Kidney (tissue), 13 donors: ENCODE measurements at regions not wholly inside any gene's neighbourhood (a gene's known extent, or its start where the extent isn't known, plus 50 kb on each side); places are given as distances from the start of the nearest gene placed in this dataset.

Source experiments
- DNase-seq, 5 donors: peaks; one replicate each; pipeline ENCODE4 v3.0.0-alpha.2; 2013 to 2020
- FAIRE-seq: peaks from 2 replicates; lab custom pipeline; 2012; peaks lifted over from hg19 to GRCh38; lab: Jason Lieb, UNC
- H3K27ac ChIP-seq, 2 donors: one replicate each; pipeline ENCODE4 v1.7.0; 2013; ENCODE audit warnings: low read depth in 2 of 2, low read length in 2 of 2, inconsistent platforms in 1 of 2
- H3K27me3 ChIP-seq: one replicate; pipeline ENCODE4 v1.7.1; 2013; ENCODE audit warnings: low read length, inconsistent platforms; ENCODE audit not compliant: control insufficient read depth, insufficient read depth
- H3K36me3 ChIP-seq, 3 donors: one replicate each; pipeline versions ENCODE4 v1.7.0 to v1.7.1; 2013; ENCODE audit warnings: low read length in 3 of 3, control low read depth in 1 of 3, inconsistent platforms in 1 of 3; ENCODE audit not compliant: insufficient read depth in 3 of 3, control insufficient read depth in 2 of 3
- H3K4me1 ChIP-seq, 3 donors: one replicate each; pipeline versions ENCODE4 v1.7.0 to v1.7.1; 2013; ENCODE audit warnings: low read length in 3 of 3, inconsistent platforms in 1 of 3, low read depth in 1 of 3; ENCODE audit not compliant: control insufficient read depth in 2 of 3, insufficient read depth in 2 of 3
- H3K4me3 ChIP-seq, 3 donors: one replicate each; pipeline versions ENCODE4 v1.7.0 to v1.8.1; 2013; ENCODE audit warnings: low read length in 3 of 3, control low read depth in 1 of 3, inconsistent platforms in 1 of 3
- H3K9ac ChIP-seq, 3 donors: one replicate each; pipeline versions ENCODE4 v1.7.0 to v1.7.1; 2013; ENCODE audit warnings: low read length in 3 of 3, control low read depth in 1 of 3, inconsistent platforms in 1 of 3
- H3K9me3 ChIP-seq, 3 donors: one replicate each; pipeline versions ENCODE4 v1.7.0 to v1.7.1; 2013; ENCODE audit warnings: low read length in 3 of 3, control low read depth in 1 of 3, inconsistent platforms in 1 of 3; ENCODE audit not compliant: control insufficient read depth in 2 of 3, insufficient read depth in 1 of 3
- intact Hi-C: fragments of 100-400 bp; cut with DNase I; formaldehyde crosslinking; loops from one replicate; pipeline ENCODE4 v1.11.1; 2022
- TF ChIP-seq, protein P1 (sequence below): IDR thresholded peaks from 3 replicates; pipeline ENCODE4 v1.5.1; 2012; ENCODE audit warnings: mild to moderate bottlenecking, moderate library complexity, borderline replicate concordance; ENCODE audit not compliant: insufficient read depth; ENCODE audit errors: extremely low read depth
- donor health status: control.
- donor health status: control.
- donor health status: control.
- donor health status: control.
- donor health status: control.
- donor health status: DM: yes; HTN: yes; CAD: no.
- donor health status: Normal renal cell carcinoma (clear cell type).

DNA sequence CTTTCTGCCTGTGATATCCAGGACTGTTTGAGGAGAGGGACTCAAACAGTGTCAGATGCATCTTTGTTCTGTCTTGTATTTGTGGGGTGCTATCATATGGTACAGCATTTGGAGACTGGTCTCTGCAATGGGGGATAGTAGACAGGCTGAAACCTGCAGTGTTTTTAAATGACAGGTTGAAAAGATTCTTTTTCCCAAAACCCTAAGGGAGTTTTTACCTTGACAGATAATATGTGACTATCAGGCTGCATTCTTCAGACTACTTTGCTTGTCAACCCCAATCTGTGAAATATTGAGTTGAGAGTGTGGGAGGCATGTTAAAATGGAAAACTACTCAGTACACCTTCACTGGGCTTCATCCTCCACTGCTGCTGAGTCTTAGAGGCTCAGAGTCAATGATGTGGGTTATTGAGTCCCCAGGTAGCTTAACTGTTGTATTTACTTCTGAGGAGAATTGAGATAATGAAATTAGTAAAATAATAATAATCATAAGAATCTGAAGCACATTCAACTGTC, 274.9 kb downstream of the GASK1B start:
- H3K36me3 ChIP-seq = no peaks in the 10 kb centered on the region
- H3K4me3 ChIP-seq = no peak overlapping the region
- no peaks in the 10 kb centered on the region for H3K4me1 ChIP-seq
- H3K27ac ChIP-seq = no peak overlapping the region
- TF ChIP-seq, protein P1, sequence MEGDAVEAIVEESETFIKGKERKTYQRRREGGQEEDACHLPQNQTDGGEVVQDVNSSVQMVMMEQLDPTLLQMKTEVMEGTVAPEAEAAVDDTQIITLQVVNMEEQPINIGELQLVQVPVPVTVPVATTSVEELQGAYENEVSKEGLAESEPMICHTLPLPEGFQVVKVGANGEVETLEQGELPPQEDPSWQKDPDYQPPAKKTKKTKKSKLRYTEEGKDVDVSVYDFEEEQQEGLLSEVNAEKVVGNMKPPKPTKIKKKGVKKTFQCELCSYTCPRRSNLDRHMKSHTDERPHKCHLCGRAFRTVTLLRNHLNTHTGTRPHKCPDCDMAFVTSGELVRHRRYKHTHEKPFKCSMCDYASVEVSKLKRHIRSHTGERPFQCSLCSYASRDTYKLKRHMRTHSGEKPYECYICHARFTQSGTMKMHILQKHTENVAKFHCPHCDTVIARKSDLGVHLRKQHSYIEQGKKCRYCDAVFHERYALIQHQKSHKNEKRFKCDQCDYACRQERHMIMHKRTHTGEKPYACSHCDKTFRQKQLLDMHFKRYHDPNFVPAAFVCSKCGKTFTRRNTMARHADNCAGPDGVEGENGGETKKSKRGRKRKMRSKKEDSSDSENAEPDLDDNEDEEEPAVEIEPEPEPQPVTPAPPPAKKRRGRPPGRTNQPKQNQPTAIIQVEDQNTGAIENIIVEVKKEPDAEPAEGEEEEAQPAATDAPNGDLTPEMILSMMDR = no peak
- no peaks in the 10 kb centered on the region for H3K9me3 ChIP-seq
- intact Hi-C loops = no loop called here
- no peaks in the 10 kb centered on the region for H3K27me3 ChIP-seq
- no peak for FAIRE-seq
- no peak overlapping the region for H3K9ac ChIP-seq
- no peak for DNase-seq

DNA sequence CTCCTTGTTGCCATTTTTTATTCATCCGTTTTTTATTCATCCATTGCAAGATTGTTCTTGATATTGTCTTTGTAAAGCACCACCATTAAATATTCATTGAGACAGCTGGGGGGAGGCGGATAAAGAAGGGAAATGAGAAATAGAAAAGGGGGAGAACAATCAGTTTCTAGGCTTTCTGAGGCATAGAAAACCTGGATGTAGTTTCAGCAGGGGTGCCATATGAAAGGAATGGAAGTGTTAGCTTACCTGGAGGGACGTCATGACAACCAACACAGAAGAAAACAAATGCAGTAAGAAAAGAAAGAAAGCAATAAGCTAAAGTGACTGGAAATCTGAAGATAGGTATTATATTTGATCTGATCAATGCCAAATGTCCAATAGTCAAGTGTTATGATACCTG, 276.1 kb downstream of the GASK1B start:
- FAIRE-seq (no peak), DNase-seq (no peak)
- no peaks in the 10 kb centered on the region for H3K36me3 ChIP-seq
- H3K9me3 ChIP-seq = no peaks in the 10 kb centered on the region
- no peak overlapping the region for H3K9ac ChIP-seq
- intact Hi-C loops = no loop called here
- TF ChIP-seq, protein P1 = no peak
- no peak overlapping the region for H3K27ac ChIP-seq
- no peak overlapping the region for H3K4me3 ChIP-seq
- no peaks in the 10 kb centered on the region for H3K27me3 ChIP-seq
- H3K4me1 ChIP-seq = no peaks in the 10 kb centered on the region

DNA sequence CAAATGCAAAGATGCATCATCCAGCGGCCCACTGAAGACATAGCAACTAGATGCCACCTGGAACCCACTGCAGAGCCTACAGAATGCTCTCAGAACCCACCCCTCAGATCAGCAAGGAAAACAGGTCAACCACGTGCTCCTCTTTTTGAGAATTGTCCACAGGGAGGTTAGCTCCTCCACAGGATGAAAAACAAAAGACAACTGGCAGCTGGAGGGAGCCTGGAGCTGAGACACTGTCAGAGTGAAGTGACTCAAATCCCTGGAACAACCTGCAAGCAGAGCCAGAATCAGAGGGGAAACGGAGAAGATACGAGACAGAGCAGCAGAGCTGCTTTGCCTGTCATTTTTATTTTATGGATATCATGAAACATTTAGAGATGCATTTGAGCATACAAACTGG, 277.6 kb downstream of the GASK1B start:
- no peaks in the 10 kb centered on the region for H3K9me3 ChIP-seq
- TF ChIP-seq, protein P1 = no peak
- H3K4me1 ChIP-seq = no peaks in the 10 kb centered on the region
- no peak overlapping the region for H3K4me3 ChIP-seq
- DNase-seq = no peak
- FAIRE-seq = no peak
- H3K9ac ChIP-seq = no peak overlapping the region
- no peaks in the 10 kb centered on the region for H3K27me3 ChIP-seq
- no peak overlapping the region for H3K27ac ChIP-seq
- intact Hi-C loops = no loop called here
- H3K36me3 ChIP-seq = no peaks in the 10 kb centered on the region

DNA sequence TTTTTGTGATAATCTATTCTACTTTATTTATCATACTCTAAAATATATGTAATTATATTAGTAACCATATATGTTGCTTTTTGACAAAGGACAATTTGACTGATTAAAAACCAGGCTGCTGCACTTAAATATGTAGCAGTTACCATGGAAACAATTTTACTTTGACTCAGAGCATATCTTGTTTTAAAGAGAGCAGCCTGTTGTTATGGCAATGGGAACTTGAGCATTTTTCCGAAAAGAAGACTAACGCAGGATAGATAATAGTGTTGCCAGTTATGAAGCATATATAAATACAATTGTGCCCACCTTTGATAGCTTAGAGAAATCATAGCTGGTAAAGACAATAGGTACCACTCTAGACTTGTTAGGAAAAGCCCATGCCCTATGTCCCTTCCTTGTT, 283.0 kb downstream of the GASK1B start:
- no peaks in the 10 kb centered on the region for H3K4me1 ChIP-seq
- intact Hi-C loops = no loop called here
- H3K9ac ChIP-seq = no peak overlapping the region
- no peaks in the 10 kb centered on the region for H3K9me3 ChIP-seq
- TF ChIP-seq, protein P1 = no peak
- H3K27ac ChIP-seq = no peak overlapping the region
- DNase-seq (no peak), FAIRE-seq (no peak)
- no peak overlapping the region for H3K4me3 ChIP-seq
- no peaks in the 10 kb centered on the region for H3K27me3 ChIP-seq
- H3K36me3 ChIP-seq = no peaks in the 10 kb centered on the region
